GM18498 (cell line): ENCODE measurements at regions not wholly inside any gene's neighbourhood (a gene's known extent, or its start where the extent isn't known, plus 50 kb on each side); places are given as distances from the start of the nearest gene placed in this dataset.
"Not testable (repeated sequence)": the region's sequence is repeated elsewhere in the genome, so short reads cannot be mapped to it uniquely, and the experiment has no call there.

Source experiments
- ATAC-seq: cut with Tn5 transposase; IDR thresholded peaks from one replicate; pipeline ENCODE4 v1.9.1; 2021; ENCODE audit warnings: mild to moderate bottlenecking, moderate library complexity; ENCODE audit not compliant: unreplicated experiment

GRCh38 chrY:17827155-17827554 lies 52.9 kb downstream of the CDY2B start:
- ATAC-seq: not testable (repeated sequence)

DNA sequence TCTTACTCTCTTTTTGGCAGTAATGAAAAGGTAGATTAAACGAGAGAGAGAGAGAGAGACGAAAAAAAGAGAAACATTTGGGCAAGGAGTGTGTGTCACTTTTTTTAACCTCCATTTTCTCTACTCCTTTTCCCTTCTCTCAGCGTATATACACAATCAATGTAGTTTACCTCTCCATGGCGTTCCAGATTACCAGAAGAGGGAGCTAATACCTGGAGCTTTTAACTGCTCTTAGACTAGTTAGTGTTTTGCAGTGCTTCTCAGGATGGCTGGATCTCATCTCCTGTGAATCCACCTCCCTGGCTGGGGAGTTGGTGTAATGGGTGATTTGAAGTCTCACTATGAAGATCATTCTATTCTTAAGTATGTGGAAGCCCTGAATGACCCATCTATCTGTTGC lies 60.3 kb downstream of the CDY2B start:
- not testable (repeated sequence) for ATAC-seq

DNA sequence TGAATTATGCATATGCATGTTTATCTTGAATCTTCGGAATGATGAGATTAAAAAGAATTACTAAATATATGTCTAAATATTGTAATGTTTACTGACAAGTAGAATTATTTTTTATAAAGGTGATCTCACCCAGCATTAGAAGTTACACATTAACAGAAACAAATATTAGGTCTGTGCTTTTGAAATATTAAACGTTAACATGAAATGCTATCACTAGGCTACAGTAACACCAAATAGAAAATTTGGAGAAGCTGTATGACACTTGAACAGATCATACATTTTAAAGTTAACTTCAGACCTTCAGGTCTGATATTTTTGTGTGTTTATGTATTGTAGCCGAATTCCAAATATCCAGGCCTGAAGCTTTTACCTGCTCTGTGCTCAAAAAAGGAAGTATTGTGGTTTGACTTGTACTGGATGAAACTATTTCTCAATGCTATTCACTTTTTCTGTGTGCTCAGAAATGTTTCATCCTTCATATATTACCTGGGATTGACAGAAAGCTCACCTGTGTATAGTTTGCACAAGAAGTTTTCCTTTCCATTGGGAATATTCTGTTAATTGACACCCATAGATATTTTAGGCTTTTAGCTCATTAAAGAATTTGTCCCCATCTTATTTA lies 60.9 kb downstream of the CDY2B start:
- not testable (repeated sequence) for ATAC-seq

DNA sequence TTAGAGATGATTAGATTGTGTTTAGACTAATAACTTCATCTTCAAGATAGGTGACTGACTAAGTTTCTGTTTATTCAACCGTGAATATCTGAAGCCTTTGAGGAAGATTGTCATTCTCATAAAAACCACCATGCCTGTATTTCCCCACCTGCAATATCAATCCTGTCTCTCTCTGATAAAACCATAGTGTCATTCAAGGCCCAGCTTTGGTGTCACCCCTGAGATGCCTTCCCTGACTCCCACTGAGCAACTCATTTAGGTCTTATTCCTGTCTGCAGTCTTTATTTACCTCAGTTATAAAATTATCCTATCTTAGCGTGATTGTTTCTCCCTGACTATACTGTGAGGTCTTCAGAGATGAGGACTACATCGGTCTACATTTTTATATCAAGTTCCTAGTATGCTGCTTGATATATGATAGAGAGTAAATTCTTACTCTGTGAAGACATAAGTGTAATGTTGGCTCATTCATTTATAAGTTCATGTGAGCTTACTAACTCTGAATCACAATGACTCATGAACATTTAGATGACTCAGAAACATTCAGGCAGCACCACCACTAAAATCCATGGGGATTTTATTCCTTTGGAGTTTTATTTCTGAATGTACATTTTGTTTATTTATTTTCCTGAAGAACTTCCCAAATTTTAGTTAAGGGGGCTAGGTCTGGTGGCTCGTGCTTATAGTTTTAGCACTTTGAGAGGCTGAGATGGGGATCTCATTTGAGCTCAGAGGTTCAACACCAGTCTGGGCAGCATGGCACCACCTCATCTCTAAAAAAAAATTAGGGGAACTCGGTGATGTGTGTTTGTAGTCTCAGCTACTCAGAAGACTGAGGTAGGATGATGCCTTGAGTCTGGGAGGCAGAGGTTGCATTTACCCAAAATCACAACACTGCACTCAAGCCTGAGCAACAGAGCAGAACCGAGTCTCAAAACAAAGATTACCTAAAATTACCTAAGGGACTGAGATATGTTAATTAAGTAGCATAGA lies 62.6 kb downstream of the CDY2B start:
- ATAC-seq: not testable (repeated sequence)

GRCh38 chrY:17812664-17813063 lies 67.4 kb downstream of the CDY2B start:
- ATAC-seq: not testable (repeated sequence)

DNA sequence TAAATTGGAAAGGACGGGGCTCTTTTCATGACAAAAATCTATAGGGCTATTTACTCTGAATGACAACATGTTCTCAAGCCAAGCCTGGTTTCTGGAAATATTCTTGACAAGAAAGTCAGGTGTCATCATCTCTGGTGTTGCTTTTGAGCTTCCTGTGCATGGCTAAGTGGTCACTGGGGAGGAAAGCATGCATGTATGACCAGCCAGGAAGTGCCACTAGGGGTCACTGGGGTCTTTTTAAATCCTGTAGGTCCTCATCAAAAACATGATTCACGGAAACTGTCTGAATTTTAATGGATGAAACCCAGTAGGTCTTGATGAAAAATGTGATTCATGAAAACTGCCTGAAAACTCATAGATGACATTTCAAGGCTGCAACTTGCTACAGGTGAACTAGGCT lies 80.1 kb downstream of the CDY2B start:
- ATAC-seq: not testable (repeated sequence)

DNA sequence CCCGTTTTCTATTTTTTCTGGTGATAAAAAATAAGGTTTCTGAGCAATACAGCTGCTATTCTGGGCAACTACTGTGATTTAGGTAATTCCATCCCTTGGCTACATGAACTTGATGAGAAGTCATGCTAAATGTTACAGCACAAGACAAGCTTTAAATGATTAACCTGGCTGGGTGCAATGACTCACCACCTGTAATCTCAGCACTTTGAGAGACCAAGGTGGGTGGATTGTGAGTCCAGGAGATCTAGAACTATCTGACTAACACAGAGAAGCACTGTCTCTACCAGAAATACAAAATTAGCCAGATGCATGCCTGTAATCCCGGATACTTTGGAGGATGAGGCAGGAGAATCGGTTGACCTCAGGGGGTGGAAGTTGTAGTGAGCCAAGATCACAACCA lies 92.8 kb downstream of the CDY2B start:
- ATAC-seq: not testable (repeated sequence)

GRCh38 chrY:17766000-17766699 lies 113.9 kb downstream of the CDY2B start:
- not testable (repeated sequence) for ATAC-seq

DNA sequence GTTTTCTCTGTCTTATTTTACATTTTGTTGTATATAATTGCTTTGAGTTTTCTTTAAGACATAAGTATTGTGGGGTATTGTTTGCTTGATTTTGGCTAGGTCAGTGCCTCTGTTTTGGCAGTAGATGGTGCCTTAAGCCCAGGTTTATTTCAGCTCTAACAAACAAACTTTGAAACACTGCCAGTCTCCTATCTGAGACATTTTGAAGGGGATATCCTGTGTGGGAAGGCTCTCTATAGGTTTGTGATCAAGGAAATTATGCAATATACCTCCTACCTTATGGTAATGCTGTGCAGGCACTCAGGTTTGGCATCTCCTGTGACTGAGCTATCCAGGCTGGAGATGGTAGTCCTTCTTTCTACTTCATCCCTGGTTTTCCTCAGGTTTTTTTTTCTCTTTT lies 120.8 kb downstream of the CDY2B start:
- ATAC-seq: not testable (repeated sequence)

- not testable (repeated sequence) for ATAC-seq
These were observed 127.0 kb downstream of the CDY2B start for GRCh38 chrY:17752887-17753497.

DNA sequence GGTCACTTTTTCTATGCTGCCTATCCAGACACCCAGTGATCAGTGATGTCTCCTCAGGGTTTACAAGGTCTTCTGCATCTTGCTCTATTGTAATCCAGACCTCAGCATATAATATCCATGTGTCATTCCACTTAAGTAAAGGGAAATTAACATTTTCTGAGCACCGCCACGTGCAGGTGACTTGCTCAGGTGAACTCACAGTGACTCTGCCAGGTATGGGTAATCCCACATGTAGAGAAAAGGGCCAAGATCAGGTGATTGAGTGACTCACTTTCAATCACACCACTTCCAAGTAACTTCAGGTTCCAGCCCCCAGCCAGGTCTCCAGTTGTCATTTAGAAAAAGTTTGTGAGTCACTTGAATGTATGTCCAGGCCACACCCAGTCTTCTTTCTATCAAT lies 140.2 kb downstream of the CDY2B start:
- not testable (repeated sequence) for ATAC-seq

DNA sequence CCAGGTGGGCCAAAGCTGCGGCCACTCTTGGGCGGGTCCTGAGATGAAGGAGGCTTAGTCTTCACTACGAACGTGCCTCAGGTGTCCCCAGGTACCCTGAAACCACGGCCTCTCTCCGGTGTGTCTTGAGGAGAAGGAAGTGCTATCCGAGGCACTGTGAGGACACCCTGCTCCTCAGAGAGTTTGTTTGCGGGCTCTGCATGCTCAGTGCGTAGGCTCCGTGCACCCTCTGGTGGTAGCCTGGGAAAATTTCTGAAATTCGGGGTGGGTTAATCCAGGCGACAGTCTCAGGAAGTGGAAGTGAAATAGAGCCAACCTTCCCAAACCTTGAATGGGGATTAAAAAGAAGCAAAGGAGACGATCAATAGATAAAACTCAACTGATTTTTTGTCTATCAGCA lies 150.5 kb downstream of the CDY2B start:
- peak; percentile 60 for ATAC-seq

DNA sequence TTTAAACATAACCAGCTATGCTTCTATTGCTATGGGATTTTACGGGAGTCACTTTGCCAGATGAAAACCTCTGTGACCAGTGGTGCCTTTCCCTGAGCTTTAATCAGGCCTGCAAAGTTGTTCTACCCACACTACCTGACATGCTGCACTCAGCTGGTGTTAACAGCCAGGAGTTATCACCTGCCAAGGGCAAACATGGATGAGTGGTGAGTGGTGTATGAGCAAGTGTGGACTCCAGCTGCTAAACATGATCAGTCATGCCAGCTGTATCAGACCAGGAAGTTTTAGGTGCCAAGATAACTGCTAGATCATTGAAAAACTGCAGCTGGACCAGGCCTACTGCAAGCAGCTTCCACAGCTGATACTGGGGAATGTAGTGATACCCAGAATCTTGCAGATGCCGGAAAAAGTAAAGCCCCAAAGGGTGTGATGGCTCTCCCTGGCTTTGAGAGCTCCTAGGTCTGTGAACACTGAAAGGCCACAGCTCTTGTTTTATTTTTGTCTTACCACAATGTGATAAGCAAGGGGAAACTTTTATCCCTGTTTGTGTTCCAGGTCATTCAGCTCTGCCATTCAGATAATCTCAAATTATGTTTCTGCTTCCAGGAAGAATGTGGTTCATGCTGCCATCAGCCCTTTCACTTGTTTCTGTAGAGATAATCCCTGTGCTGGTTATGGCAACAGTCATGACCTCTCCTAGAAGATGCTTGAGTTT lies 163.5 kb downstream of the CDY2B start:
- not testable (repeated sequence) for ATAC-seq

DNA sequence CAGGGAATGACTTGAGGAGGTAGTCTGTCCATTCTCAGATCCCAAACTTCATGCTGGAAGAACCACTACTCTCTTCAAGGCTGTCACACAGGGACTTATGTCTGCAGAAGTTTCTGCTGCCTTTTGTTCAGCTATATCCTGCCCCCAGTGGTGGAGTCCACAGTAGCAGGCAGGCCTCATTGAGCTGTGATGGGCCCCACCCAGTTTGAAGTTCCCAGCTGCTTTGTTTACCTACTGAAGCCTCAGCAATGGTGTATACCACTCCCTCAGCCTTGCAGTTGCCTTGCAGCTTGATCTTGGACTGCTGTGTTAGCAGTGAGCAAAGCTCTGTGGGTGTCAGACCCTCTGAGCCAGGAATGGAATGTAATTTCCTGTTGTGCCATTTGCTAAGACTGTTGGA lies 212.0 kb downstream of the CDY2B start:
- not testable (repeated sequence) for ATAC-seq

GRCh38 chrY:17643052-17643451 lies 237.0 kb downstream of the CDY2B start:
- not testable (repeated sequence) for ATAC-seq

- not testable (repeated sequence) for ATAC-seq
These were observed 245.5 kb downstream of the CDY2B start for GRCh38 chrY:17634484-17634883.

DNA sequence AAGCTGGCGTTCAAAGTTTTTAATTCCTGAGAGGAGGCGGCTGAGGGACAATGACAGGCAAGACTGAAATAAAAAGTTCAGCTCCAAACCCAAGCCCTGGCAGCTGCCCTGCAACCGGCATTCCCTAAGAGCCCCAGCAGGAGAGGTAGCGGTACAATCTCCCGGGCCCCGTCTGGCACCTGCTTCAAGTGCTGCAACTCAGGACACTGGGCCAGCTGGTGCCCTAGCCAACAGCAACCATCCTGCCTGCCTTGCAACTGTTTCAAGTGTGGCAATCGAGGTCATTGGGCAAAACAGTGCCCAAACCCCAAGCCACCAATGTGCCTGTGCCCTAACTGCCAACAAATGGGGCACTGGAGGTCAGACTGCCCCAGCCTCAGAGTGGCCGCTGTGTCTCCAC lies 268.8 kb downstream of the CDY2B start:
- ATAC-seq: not testable (repeated sequence)

DNA sequence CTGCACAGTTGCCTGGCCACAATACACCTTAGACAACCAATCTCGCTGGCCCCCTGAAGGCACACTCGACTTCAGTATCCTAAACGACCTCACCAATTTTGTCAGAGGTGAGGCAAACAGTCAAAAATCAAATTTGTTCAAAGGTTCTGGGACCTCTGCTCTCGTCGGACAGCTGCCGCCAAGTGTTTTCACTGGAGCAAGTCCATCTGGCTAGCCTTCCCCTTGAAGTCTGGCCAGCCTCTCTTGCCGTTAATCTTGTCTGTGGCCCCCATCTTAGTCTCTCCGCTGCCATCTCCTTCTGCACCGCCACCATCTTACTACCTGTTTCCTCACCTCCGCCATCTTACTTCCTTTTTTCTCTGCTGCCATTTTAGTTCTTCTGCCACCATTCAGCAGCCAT lies 269.4 kb downstream of the CDY2B start:
- not testable (repeated sequence) for ATAC-seq

- not testable (repeated sequence) for ATAC-seq
These were observed 272.9 kb downstream of the CDY2B start for GRCh38 chrY:17607150-17607549.

DNA sequence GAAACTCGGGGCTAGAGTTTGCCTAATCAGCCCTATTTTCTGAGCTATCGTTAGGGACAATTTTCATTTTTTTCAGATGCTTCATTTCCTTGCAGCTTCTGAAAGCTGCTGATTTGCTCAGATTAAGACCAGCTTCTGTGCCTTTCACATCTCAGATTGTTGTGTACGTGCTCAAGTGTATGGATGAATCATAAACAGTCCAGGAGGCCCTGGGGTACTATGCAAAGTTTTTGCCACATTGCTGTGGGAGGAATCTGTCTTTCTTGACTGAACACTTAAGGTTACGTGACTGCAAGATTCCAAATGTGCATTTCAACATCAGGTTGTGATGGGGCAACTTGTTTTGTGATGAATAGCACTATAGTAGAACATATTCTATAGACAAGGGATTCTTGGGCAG lies 280.8 kb downstream of the CDY2B start:
- not testable (repeated sequence) for ATAC-seq
